Keratinocyte (primary cell): ENCODE measurements at regions not wholly inside any gene's neighbourhood (a gene's known extent, or its start where the extent isn't known, plus 50 kb on each side); places are given as distances from the start of the nearest gene placed in this dataset.

Source experiments
- DNase-seq: peaks from one replicate; pipeline ENCODE4 v3.0.0-alpha.2; 2011; ENCODE audit warnings: low read depth, missing footprints, low spot score
- FAIRE-seq: peaks from 2 replicates; lab custom pipeline; 2011; peaks lifted over from hg19 to GRCh38; lab: Jason Lieb, UNC
- H2AFZ ChIP-seq: 2 replicates; pipeline ENCODE4 v1.6.0; 2012; ENCODE audit warnings: low read length, control low read depth, inconsistent platforms; ENCODE audit not compliant: control insufficient read depth
- H3K27ac ChIP-seq: 2 replicates; pipeline ENCODE4 v1.5.1; 2011; ENCODE audit warnings: low read length; ENCODE audit not compliant: control insufficient read depth, insufficient read depth
- H3K27me3 ChIP-seq: 3 replicates; pipeline ENCODE4 v1.6.0; 2011; ENCODE audit warnings: low read length; ENCODE audit not compliant: control insufficient read depth, insufficient read depth; ENCODE audit errors: extremely low read depth
- H3K36me3 ChIP-seq, 2 experiments: 2 replicates in 1 of 2; 3 replicates in 1 of 2; pipeline ENCODE4 v1.5.1; 2011; ENCODE audit warnings: low read length in 2 of 2, mild to moderate bottlenecking in 1 of 2; ENCODE audit not compliant: control insufficient read depth in 2 of 2, insufficient read depth in 2 of 2; ENCODE audit errors: extremely low read depth in 1 of 2
- H3K4me1 ChIP-seq: 3 replicates; pipeline ENCODE4 v1.5.1; 2011; ENCODE audit warnings: low read length; ENCODE audit not compliant: control insufficient read depth, insufficient read depth; ENCODE audit errors: extremely low read depth
- H3K4me2 ChIP-seq: 3 replicates; pipeline ENCODE4 v1.6.0; 2011; ENCODE audit warnings: low read depth, low read length; ENCODE audit not compliant: control insufficient read depth, insufficient read depth; ENCODE audit errors: extremely low read depth
- H3K4me3 ChIP-seq, 3 experiments: fragments of 200-600 bp in 1 of 3; sonication (generic) in 1 of 3; 2 replicates in 2 of 3; 3 replicates in 1 of 3; pipeline ENCODE4 v1.5.1; 2011 to 2016; ENCODE audit warnings: low read length in 3 of 3, mild to moderate bottlenecking in 3 of 3, control low read depth in 2 of 3, inconsistent platforms in 1 of 3, low read depth in 1 of 3, mixed read lengths in 1 of 3, mixed run types in 1 of 3, moderate library complexity in 1 of 3; ENCODE audit not compliant: control insufficient read depth in 2 of 3, insufficient read depth in 2 of 3; ENCODE audit errors: extremely low read depth in 1 of 3
- H3K79me2 ChIP-seq: 2 replicates; pipeline ENCODE4 v1.6.0; 2012; ENCODE audit warnings: low read length; ENCODE audit not compliant: control insufficient read depth, insufficient read depth
- H3K9ac ChIP-seq: 3 replicates; pipeline ENCODE4 v1.6.0; 2011; ENCODE audit warnings: low read length; ENCODE audit not compliant: control insufficient read depth, insufficient read depth; ENCODE audit errors: extremely low read depth
- H3K9me1 ChIP-seq: 3 replicates; pipeline ENCODE4 v1.6.0; 2011; ENCODE audit warnings: low read length; ENCODE audit not compliant: control insufficient read depth, insufficient read depth; ENCODE audit errors: extremely low read depth
- H3K9me3 ChIP-seq: 2 replicates; pipeline ENCODE4 v1.5.1; 2012; ENCODE audit warnings: low read depth, low read length; ENCODE audit not compliant: control insufficient read depth
- H4K20me1 ChIP-seq: 3 replicates; pipeline ENCODE4 v1.6.0; 2011; ENCODE audit warnings: low read length; ENCODE audit not compliant: control insufficient read depth, insufficient read depth; ENCODE audit errors: extremely low read depth
- CTCF ChIP-seq, 3 experiments: IDR thresholded peaks in 1 of 3; conservative IDR thresholded peaks in 1 of 3; optimal IDR thresholded peaks in 1 of 3; 2 replicates in 2 of 3; 3 replicates in 1 of 3; pipeline versions ENCODE3 to v1.5.1; 2011; ENCODE audit warnings: low read length in 3 of 3, mild to moderate bottlenecking in 3 of 3, moderate library complexity in 2 of 3, control low read depth in 1 of 3, inconsistent platforms in 1 of 3; ENCODE audit not compliant: insufficient read depth in 2 of 3; ENCODE audit errors: extremely low read depth in 1 of 3
- EZH2 ChIP-seq: IDR thresholded peaks from one replicate; pipeline ENCODE4 v1.6.1; 2012; ENCODE audit warnings: inconsistent platforms, mild to moderate bottlenecking, low read length, moderate library complexity
- dilution Hi-C: fragments of 300-500 bp; cut with MboI; formaldehyde crosslinking; loops from one replicate; pipeline ENCODE4 v1.7.0; 2020; ENCODE audit warnings: low sequenced_read_pairs; ENCODE audit not compliant: extremely low pct_ligation_motif_present

DNA sequence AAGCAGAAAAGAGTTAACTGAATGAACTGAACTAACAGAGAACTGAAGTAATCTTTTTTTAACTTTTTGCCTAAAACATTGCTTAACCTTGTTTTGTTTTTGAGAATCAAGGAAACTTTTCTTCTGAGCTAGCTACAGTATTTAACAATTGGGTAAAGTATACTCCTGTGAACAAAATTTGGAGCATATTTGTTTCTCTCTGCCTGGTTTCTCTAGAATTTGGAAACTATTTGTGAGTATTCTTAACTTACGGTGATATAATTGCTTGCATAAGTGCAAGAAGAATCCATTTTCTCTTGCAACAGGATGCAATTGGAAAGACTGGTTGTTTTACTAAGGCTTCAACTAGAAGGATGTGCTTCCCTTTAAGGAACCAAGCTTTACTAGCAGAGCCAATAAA lies 65.9 kb upstream of the FAM98A start:
- H3K4me2 ChIP-seq, result no peak overlapping the region
- no peaks in the 10 kb centered on the region for H3K9me1 ChIP-seq
- no peak overlapping the region for H2AFZ ChIP-seq
- no peaks in the 10 kb centered on the region for H3K36me3 ChIP-seq
- no peak for FAIRE-seq
- dilution Hi-C loops, result no loop called here
- no peak overlapping the region for H3K27ac ChIP-seq
- no peaks in the 10 kb centered on the region for H3K9me3 ChIP-seq
- no peaks in the 10 kb centered on the region for H4K20me1 ChIP-seq
- DNase-seq, result no peak
- no peak overlapping the region for H3K9ac ChIP-seq
- no peaks in the 10 kb centered on the region for H3K4me1 ChIP-seq
- H3K4me3 ChIP-seq, result no peak overlapping the region
- no peak for TF ChIP-seq CTCF (optimal IDR thresholded peaks at IDR 0.05 in 1 of 3, IDR thresholded peaks at IDR 0.05 in 1 of 3, conservative IDR thresholded peaks at IDR 0.05 in 1 of 3; ENCODE audit: extremely low read depth in 1 of 3, insufficient read depth in 2 of 3, low read length in 3 of 3)
- no peak for TF ChIP-seq EZH2
- no peaks in the 10 kb centered on the region for H3K79me2 ChIP-seq
- H3K27me3 ChIP-seq, result no peaks in the 10 kb centered on the region

DNA sequence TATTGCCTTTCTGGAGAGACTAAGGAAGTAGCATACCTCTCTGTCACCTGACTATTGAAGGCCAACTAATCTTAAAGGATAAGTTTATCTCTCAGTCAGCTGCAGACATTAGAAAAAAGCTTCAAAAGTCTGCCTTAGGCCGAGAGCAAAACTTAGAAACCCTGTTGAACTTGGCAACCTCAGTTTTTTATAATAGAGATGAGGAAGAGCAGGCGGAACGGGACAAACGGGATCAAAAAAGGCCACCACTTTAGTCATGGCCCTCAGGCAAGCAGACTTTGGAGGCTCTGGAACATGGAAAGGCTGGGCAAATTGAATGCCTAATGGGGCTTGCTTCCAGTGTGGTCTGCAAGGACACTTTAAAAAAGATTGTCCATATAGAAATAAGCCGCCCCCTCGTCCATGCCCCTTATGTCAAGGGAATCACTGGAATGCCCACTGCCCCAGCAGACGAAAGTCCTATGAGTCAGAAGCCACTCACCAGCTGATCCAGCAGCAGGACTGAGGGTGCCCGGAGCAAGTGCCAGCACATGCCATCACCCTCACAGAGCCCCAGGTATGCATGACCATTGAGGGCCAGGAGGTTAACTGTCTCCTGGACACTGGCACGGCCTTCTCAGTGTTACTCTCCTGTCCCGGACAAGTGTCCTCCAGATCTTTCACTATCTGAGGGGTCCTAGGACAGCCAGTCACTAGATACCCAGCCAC lies 61.5 kb upstream of the FAM98A start:
- no peaks in the 10 kb centered on the region for H3K79me2 ChIP-seq
- no peaks in the 10 kb centered on the region for H3K9me3 ChIP-seq
- no peak for TF ChIP-seq CTCF (optimal IDR thresholded peaks at IDR 0.05 in 1 of 3, IDR thresholded peaks at IDR 0.05 in 1 of 3, conservative IDR thresholded peaks at IDR 0.05 in 1 of 3; ENCODE audit: extremely low read depth in 1 of 3, insufficient read depth in 2 of 3, low read length in 3 of 3)
- no peak for TF ChIP-seq EZH2
- dilution Hi-C loops, result no loop called here
- H2AFZ ChIP-seq, result no peak overlapping the region
- H3K4me2 ChIP-seq, result no peak overlapping the region
- no peak for DNase-seq
- H3K36me3 ChIP-seq, result no peaks in the 10 kb centered on the region
- no peaks in the 10 kb centered on the region for H3K27me3 ChIP-seq
- H3K9me1 ChIP-seq, result no peaks in the 10 kb centered on the region
- no peak overlapping the region for H3K9ac ChIP-seq
- FAIRE-seq, result no peak
- H3K4me1 ChIP-seq, result no peaks in the 10 kb centered on the region
- no peak overlapping the region for H3K27ac ChIP-seq
- no peaks in the 10 kb centered on the region for H4K20me1 ChIP-seq
- no peak overlapping the region for H3K4me3 ChIP-seq
